ENCODE measurements at regions not wholly inside any gene's neighbourhood (a gene's known extent, or its start where the extent isn't known, plus 50 kb on each side); places are given as distances from the start of the nearest gene placed in this dataset.

DNA sequence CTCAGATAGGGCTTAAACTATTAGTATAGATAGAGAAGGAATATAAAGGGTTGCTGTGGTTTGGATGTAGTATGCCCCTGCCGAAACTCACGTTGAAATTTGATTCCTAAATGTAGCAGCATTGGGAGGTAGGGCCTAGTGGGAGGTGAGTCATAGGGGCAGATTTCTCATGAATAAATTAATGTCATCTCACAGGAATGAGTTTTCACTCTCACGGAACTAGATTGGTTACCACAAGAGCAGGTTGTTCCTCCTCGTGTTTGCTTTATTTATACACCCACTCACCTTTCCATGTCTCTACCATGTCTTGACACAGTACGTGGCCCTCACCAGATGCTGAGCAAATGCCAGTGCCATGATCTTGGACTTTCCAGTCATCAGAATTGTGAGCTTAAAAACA, 218.2 kb downstream of the RBM43 start:
- TF ChIP-seq, protein P1, sequence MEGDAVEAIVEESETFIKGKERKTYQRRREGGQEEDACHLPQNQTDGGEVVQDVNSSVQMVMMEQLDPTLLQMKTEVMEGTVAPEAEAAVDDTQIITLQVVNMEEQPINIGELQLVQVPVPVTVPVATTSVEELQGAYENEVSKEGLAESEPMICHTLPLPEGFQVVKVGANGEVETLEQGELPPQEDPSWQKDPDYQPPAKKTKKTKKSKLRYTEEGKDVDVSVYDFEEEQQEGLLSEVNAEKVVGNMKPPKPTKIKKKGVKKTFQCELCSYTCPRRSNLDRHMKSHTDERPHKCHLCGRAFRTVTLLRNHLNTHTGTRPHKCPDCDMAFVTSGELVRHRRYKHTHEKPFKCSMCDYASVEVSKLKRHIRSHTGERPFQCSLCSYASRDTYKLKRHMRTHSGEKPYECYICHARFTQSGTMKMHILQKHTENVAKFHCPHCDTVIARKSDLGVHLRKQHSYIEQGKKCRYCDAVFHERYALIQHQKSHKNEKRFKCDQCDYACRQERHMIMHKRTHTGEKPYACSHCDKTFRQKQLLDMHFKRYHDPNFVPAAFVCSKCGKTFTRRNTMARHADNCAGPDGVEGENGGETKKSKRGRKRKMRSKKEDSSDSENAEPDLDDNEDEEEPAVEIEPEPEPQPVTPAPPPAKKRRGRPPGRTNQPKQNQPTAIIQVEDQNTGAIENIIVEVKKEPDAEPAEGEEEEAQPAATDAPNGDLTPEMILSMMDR (IDR thresholded peaks at IDR 0.05), result no peak
- TF ChIP-seq POLR2A (IDR thresholded peaks at IDR 0.05), result no peak
